SK-N-MC (cell line): ENCODE measurements at regions not wholly inside any gene's neighbourhood (a gene's known extent, or its start where the extent isn't known, plus 50 kb on each side); places are given as distances from the start of the nearest gene placed in this dataset.

Experiments used
- EZH2 ChIP-seq: fragments of 200-600 bp; sonication (generic); IDR thresholded peaks from one replicate; pipeline ENCODE4 v1.6.1; 2017; ENCODE audit warnings: antibody characterized with exemption
- FOXP2 ChIP-seq: optimal IDR thresholded peaks from 2 replicates; pipeline ENCODE3; 2011; ENCODE audit warnings: mild to moderate bottlenecking, moderate library complexity; ENCODE audit not compliant: insufficient read depth; ENCODE audit errors: extremely low read length, control extremely low read depth
- POLR2AphosphoS5 ChIP-seq: IDR thresholded peaks from 2 replicates; pipeline ENCODE4 v1.6.1; 2012; ENCODE audit warnings: mild to moderate bottlenecking, low read depth, low read length, borderline replicate concordance

- TF ChIP-seq FOXP2: no peak
- TF ChIP-seq POLR2AphosphoS5: no peak
- TF ChIP-seq EZH2: no peak
Observed at GRCh38 chr2:152231446-152231845, 55.9 kb upstream of the STAM2 start.
